ENCODE measurements at regions not wholly inside any gene's neighbourhood (a gene's known extent, or its start where the extent isn't known, plus 50 kb on each side); places are given as distances from the start of the nearest gene placed in this dataset.
"Not testable (repeated sequence)": the region's sequence is repeated elsewhere in the genome, so short reads cannot be mapped to it uniquely, and the experiment has no call there.

DNA sequence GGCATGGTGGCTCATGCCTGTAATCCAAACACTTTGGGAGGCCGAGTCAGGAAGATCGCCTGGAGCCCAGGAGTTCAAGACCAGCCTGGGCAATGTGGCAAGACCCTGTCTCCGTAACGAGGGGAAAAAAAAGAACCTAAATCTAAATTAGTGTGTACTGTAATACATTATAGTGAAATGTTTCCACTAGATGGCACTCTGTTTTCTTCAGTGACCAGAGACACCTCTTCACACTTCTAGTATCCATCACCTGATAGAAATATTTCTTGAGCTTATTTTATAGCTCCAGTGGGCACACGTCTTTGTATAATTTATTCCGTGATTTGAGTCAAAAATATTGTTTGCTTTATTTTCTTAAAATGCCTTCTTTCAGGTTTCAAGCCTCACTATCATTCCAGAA, 600.9 kb upstream of the DIPK2B start:
- Histone ChIP-seq H3K9ac (ENCODE audit: low read depth, low read length) (no peak overlapping the region), H3K4me3 (ENCODE audit: low read depth, low read length) (no peak overlapping the region), H3K4me1 (ENCODE audit: control insufficient read depth, insufficient read depth, low read length) (peaks cover 9% of the 10 kb centered on the region)

GRCh38 chrX:45800746-45801453, 600.2 kb upstream of the DIPK2B start:
- not testable (repeated sequence) for H3K9ac ChIP-seq (ENCODE audit: low read depth, low read length); H3K4me1 ChIP-seq (ENCODE audit: control insufficient read depth, insufficient read depth, low read length); H3K36me3 ChIP-seq (ENCODE audit: control insufficient read depth, insufficient read depth, low read length); H3K4me3 ChIP-seq (ENCODE audit: low read depth, low read length); H3K9me3 ChIP-seq (ENCODE audit: control insufficient read depth, insufficient read depth, low read length); H3K27me3 ChIP-seq (ENCODE audit: control insufficient read depth, insufficient read depth, low read length)

More for the DNA sequence above, 600.9 kb upstream of the DIPK2B start:
- Histone ChIP-seq H3K27me3 (ENCODE audit: control insufficient read depth, insufficient read depth, low read length) (no peaks in the 10 kb centered on the region), H3K9me3 (ENCODE audit: control insufficient read depth, insufficient read depth, low read length) (no peaks in the 10 kb centered on the region), H3K36me3 (ENCODE audit: control insufficient read depth, insufficient read depth, low read length) (no peaks in the 10 kb centered on the region)

GRCh38 chrX:45799576-45799975, 598.9 kb upstream of the DIPK2B start:
- Histone ChIP-seq H3K9ac (ENCODE audit: low read depth, low read length) (no peak overlapping the region), H3K4me1 (ENCODE audit: control insufficient read depth, insufficient read depth, low read length) (peaks cover 6% of the 10 kb centered on the region), H3K36me3 (ENCODE audit: control insufficient read depth, insufficient read depth, low read length) (no peaks in the 10 kb centered on the region), H3K9me3 (ENCODE audit: control insufficient read depth, insufficient read depth, low read length) (no peaks in the 10 kb centered on the region), H3K27me3 (ENCODE audit: control insufficient read depth, insufficient read depth, low read length) (no peaks in the 10 kb centered on the region), H3K4me3 (ENCODE audit: low read depth, low read length) (no peak overlapping the region)

DNA sequence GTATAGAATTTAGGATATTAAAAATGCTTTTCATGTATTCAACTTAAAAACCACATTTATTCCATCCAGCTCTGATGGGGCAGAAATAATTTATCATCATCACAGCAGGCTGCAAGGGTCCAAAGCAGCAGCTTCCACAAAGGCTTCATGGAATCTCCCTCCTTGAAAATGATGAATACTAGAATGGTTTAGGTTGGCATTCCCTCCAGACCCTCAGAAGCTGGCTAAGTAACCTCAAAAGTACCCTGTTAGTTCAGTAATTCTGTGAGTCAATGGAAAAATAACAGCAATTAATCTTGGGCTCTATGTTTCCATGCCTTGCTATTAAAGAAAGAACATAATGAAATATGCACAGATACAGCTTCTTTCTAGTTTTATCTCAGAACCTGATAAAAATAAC, 594.9 kb upstream of the DIPK2B start:
- H3K36me3 ChIP-seq (ENCODE audit: control insufficient read depth, insufficient read depth, low read length) = no peaks in the 10 kb centered on the region
- no peaks in the 10 kb centered on the region for H3K27me3 ChIP-seq (ENCODE audit: control insufficient read depth, insufficient read depth, low read length)
- peaks cover 5% of the 10 kb centered on the region for H3K4me1 ChIP-seq (ENCODE audit: control insufficient read depth, insufficient read depth, low read length)
- no peaks in the 10 kb centered on the region for H3K9me3 ChIP-seq (ENCODE audit: control insufficient read depth, insufficient read depth, low read length)
- no peak overlapping the region for H3K9ac ChIP-seq (ENCODE audit: low read depth, low read length)
- H3K4me3 ChIP-seq (ENCODE audit: low read depth, low read length) = no peak overlapping the region

GRCh38 chrX:45794995-45795337, 594.3 kb upstream of the DIPK2B start:
- no peaks in the 10 kb centered on the region for H3K27me3 ChIP-seq (ENCODE audit: control insufficient read depth, insufficient read depth, low read length)
- peaks cover 10% of the 10 kb centered on the region for H3K4me1 ChIP-seq (ENCODE audit: control insufficient read depth, insufficient read depth, low read length)
- H3K36me3 ChIP-seq (ENCODE audit: control insufficient read depth, insufficient read depth, low read length) = no peaks in the 10 kb centered on the region
- no peak overlapping the region for H3K9ac ChIP-seq (ENCODE audit: low read depth, low read length)
- H3K9me3 ChIP-seq (ENCODE audit: control insufficient read depth, insufficient read depth, low read length) = no peaks in the 10 kb centered on the region
- H3K4me3 ChIP-seq (ENCODE audit: low read depth, low read length) = no peak overlapping the region

DNA sequence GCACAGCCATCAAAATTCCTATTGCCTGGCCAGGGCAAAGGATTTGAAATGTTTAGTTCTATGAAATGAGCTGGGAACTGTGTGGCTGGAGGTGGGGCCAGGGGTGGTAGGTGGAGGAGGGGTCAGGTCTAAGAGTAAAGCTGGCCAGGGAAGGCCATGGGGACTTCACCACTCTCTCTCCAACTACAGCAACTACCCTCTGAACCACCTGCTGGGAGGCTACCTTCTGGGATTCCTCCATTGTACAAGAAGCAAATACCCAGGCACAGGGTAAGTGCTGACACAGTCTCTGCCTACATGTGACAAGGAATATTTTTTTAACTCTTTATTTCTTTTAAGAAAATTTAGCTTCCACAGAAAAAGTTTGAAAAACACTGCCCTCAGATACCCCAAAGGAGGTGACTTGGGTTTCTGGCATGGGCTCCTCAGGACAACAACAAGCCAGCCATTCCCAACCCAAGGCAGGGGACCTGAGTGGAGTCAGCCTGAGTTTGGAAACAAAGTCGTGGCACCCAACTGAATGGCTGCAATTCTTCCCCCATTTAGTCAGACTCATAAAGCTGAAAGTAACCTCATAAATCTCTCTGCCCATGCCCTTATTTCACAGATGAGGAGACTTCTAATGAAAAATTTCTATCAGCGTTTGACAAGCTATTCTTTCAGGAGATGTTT, 593.8 kb upstream of the DIPK2B start:
- Histone ChIP-seq H3K4me3 (ENCODE audit: low read depth, low read length) (no peak overlapping the region), H3K9me3 (ENCODE audit: control insufficient read depth, insufficient read depth, low read length) (no peaks in the 10 kb centered on the region), H3K27me3 (ENCODE audit: control insufficient read depth, insufficient read depth, low read length) (no peaks in the 10 kb centered on the region), H3K36me3 (ENCODE audit: control insufficient read depth, insufficient read depth, low read length) (no peaks in the 10 kb centered on the region), H3K4me1 (ENCODE audit: control insufficient read depth, insufficient read depth, low read length) (peaks cover 10% of the 10 kb centered on the region), H3K9ac (ENCODE audit: low read depth, low read length) (no peak overlapping the region)

GRCh38 chrX:45788941-45789348, 588.3 kb upstream of the DIPK2B start:
- Histone ChIP-seq H3K36me3 (ENCODE audit: control insufficient read depth, insufficient read depth, low read length) (no peaks in the 10 kb centered on the region), H3K9me3 (ENCODE audit: control insufficient read depth, insufficient read depth, low read length) (no peaks in the 10 kb centered on the region), H3K4me1 (ENCODE audit: control insufficient read depth, insufficient read depth, low read length) (peaks cover 13% of the 10 kb centered on the region), H3K4me3 (ENCODE audit: low read depth, low read length) (no peak overlapping the region), H3K9ac (ENCODE audit: low read depth, low read length) (no peak overlapping the region), H3K27me3 (ENCODE audit: control insufficient read depth, insufficient read depth, low read length) (no peaks in the 10 kb centered on the region)

GRCh38 chrX:45788315-45788714, 587.6 kb upstream of the DIPK2B start:
- H3K27me3 ChIP-seq (ENCODE audit: control insufficient read depth, insufficient read depth, low read length) = no peaks in the 10 kb centered on the region
- H3K9ac ChIP-seq (ENCODE audit: low read depth, low read length) = no peak overlapping the region
- H3K36me3 ChIP-seq (ENCODE audit: control insufficient read depth, insufficient read depth, low read length) = no peaks in the 10 kb centered on the region
- H3K4me3 ChIP-seq (ENCODE audit: low read depth, low read length) = no peak overlapping the region
- no peaks in the 10 kb centered on the region for H3K9me3 ChIP-seq (ENCODE audit: control insufficient read depth, insufficient read depth, low read length)
- H3K4me1 ChIP-seq (ENCODE audit: control insufficient read depth, insufficient read depth, low read length) = peaks cover 14% of the 10 kb centered on the region

DNA sequence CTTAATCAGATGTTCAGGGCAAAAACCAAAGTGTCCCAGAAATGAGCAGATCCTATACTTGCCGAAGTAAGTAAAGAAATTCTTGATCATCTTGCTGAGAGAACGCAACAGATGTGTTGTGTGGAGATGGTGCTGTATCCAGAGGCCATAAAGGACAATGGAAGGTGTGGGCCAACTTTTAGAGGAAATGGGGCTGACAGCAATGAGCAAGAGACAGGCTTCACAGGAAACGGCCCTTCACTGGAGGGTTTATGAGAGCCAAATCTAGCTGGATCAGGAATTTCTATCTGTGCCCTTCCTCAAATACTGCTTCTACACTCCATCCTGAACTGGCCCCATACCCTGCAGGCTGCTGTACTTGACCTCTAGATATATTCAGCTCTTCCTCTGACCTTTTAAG, 583.9 kb upstream of the DIPK2B start:
- Histone ChIP-seq H3K9me3 (ENCODE audit: control insufficient read depth, insufficient read depth, low read length) (peaks cover 4% of the 10 kb centered on the region), H3K4me3 (ENCODE audit: low read depth, low read length) (no peak overlapping the region), H3K36me3 (ENCODE audit: control insufficient read depth, insufficient read depth, low read length) (peaks cover 3% of the 10 kb centered on the region), H3K4me1 (ENCODE audit: control insufficient read depth, insufficient read depth, low read length) (peaks cover 7% of the 10 kb centered on the region), H3K27me3 (ENCODE audit: control insufficient read depth, insufficient read depth, low read length) (no peaks in the 10 kb centered on the region), H3K9ac (ENCODE audit: low read depth, low read length) (no peak overlapping the region)

- peaks cover 5% of the 10 kb centered on the region for H3K4me1 ChIP-seq (ENCODE audit: control insufficient read depth, insufficient read depth, low read length)
- peaks cover 4% of the 10 kb centered on the region for H3K9me3 ChIP-seq (ENCODE audit: control insufficient read depth, insufficient read depth, low read length)
- no peak overlapping the region for H3K9ac ChIP-seq (ENCODE audit: low read depth, low read length)
- no peak overlapping the region for H3K4me3 ChIP-seq (ENCODE audit: low read depth, low read length)
- H3K27me3 ChIP-seq (ENCODE audit: control insufficient read depth, insufficient read depth, low read length) = no peaks in the 10 kb centered on the region
- H3K36me3 ChIP-seq (ENCODE audit: control insufficient read depth, insufficient read depth, low read length) = peaks cover 3% of the 10 kb centered on the region
These were observed 582.3 kb upstream of the DIPK2B start for GRCh38 chrX:45783002-45783401.

DNA sequence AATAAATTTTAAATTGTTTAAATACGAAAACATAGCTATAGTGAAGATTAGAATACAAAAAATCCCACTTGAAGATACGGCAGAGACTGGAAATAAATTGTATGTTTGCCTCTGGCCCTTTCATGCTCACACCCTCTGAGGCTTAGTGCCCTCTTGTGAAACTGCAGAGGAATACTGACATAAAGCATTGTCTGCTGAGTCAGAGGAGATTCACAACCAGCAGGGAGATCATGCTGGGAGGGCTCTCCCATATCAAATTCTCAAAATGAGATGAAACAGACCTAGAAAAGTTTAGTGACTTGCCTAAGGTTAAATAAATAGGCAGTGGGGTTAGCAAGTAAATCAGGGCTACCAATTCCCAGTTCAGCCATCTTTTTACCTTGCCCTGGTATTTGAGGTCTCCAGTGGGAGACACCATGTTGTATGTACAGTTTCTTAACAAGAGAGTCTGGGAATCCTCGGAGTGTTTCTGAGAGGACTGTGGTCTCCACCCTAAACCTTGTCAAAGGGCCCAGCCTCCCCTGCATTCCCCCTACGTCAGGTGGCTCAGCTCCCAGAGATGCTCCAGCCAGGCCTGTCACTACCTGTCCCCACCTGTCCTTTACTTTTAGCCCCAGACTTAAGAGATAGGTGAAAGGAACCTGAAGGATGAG, 581.4 kb upstream of the DIPK2B start:
- H3K36me3 ChIP-seq (ENCODE audit: control insufficient read depth, insufficient read depth, low read length) = peaks cover 3% of the 10 kb centered on the region
- H3K4me3 ChIP-seq (ENCODE audit: low read depth, low read length) = no peak overlapping the region
- H3K27me3 ChIP-seq (ENCODE audit: control insufficient read depth, insufficient read depth, low read length) = no peaks in the 10 kb centered on the region
- H3K9me3 ChIP-seq (ENCODE audit: control insufficient read depth, insufficient read depth, low read length) = peaks cover 4% of the 10 kb centered on the region
- H3K9ac ChIP-seq (ENCODE audit: low read depth, low read length) = no peak overlapping the region
- peaks cover 5% of the 10 kb centered on the region for H3K4me1 ChIP-seq (ENCODE audit: control insufficient read depth, insufficient read depth, low read length)

DNA sequence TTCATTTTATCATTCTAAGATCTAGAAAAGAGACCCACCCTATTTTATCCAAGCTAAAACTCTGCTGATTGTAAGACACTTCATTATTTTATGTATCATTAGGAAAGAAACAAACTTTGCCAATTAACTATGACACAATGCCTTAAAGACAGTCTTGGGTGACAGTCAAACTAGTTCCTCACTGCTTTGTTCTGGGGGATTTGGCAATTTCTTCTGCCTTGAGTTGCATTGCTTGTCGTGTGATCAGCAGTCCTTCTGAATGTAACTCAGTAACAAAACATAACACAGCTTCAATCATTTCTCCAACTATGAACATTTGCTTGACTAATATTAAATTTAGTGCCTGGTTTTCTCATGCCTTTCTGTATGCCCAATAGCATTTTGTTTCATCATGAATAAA, 577.9 kb upstream of the DIPK2B start:
- H3K36me3 ChIP-seq (ENCODE audit: control insufficient read depth, insufficient read depth, low read length) = peaks cover 3% of the 10 kb centered on the region
- no peak overlapping the region for H3K4me3 ChIP-seq (ENCODE audit: low read depth, low read length)
- peaks cover 4% of the 10 kb centered on the region for H3K9me3 ChIP-seq (ENCODE audit: control insufficient read depth, insufficient read depth, low read length)
- no peaks in the 10 kb centered on the region for H3K27me3 ChIP-seq (ENCODE audit: control insufficient read depth, insufficient read depth, low read length)
- peaks cover under 1% of the 10 kb centered on the region for H3K4me1 ChIP-seq (ENCODE audit: control insufficient read depth, insufficient read depth, low read length)
- H3K9ac ChIP-seq (ENCODE audit: low read depth, low read length) = no peak overlapping the region
